ENCODE measurements at regions not wholly inside any gene's neighbourhood (a gene's known extent, or its start where the extent isn't known, plus 50 kb on each side); places are given as distances from the start of the nearest gene placed in this dataset.

GRCh38 chr13:76795701-76796695 is 90.2 kb downstream of the KCTD12 start:
- no peak for DNase-seq (ENCODE audit: low read depth)

- peak; percentile 75 for DNase-seq (ENCODE audit: low read depth)
Measured at GRCh38 chr13:76792731-76793347, 93.4 kb downstream of the KCTD12 start.

GRCh38 chr13:76790980-76791819 is 95.0 kb downstream of the KCTD12 start:
- no peak for DNase-seq (ENCODE audit: low read depth)

- DNase-seq (ENCODE audit: low read depth) = no peak
Measured at GRCh38 chr13:76790526-76790925, 95.7 kb downstream of the KCTD12 start.

GRCh38 chr13:76783798-76784197 is 102.4 kb downstream of the KCTD12 start:
- no peak for DNase-seq (ENCODE audit: low read depth)

GRCh38 chr13:76778853-76779252 is 107.4 kb downstream of the KCTD12 start:
- no peak for DNase-seq (ENCODE audit: low read depth)

- no peak for DNase-seq (ENCODE audit: low read depth)
Measured at GRCh38 chr13:76777096-76777495, 109.1 kb downstream of the KCTD12 start.

GRCh38 chr13:76775088-76775740 is 111.0 kb downstream of the KCTD12 start:
- no peak for DNase-seq (ENCODE audit: low read depth)

- peak; percentile 55 for DNase-seq (ENCODE audit: low read depth)
Measured at GRCh38 chr13:76773448-76774094, 112.6 kb downstream of the KCTD12 start.

GRCh38 chr13:76772241-76772640 is 114.0 kb downstream of the KCTD12 start:
- no peak for DNase-seq (ENCODE audit: low read depth)

- DNase-seq (ENCODE audit: low read depth) = peak; percentile 70
Measured at GRCh38 chr13:76769271-76769791, 116.9 kb downstream of the KCTD12 start.

GRCh38 chr13:76768384-76768783 is 117.8 kb downstream of the KCTD12 start:
- DNase-seq (ENCODE audit: low read depth) = no peak

- no peak for DNase-seq (ENCODE audit: low read depth)
Measured at GRCh38 chr13:76764916-76765315, 121.3 kb downstream of the KCTD12 start.

GRCh38 chr13:76764429-76764828 is 121.8 kb downstream of the KCTD12 start:
- peak; percentile 74 for DNase-seq (ENCODE audit: low read depth)

- DNase-seq (ENCODE audit: low read depth) = no peak
Measured at GRCh38 chr13:76762721-76763120, 123.5 kb downstream of the KCTD12 start.

GRCh38 chr13:76759877-76760276 is 126.3 kb downstream of the KCTD12 start:
- no peak for DNase-seq (ENCODE audit: low read depth)

- peak; percentile 20 for DNase-seq (ENCODE audit: low read depth)
Measured at GRCh38 chr13:76758738-76759137, 127.5 kb downstream of the KCTD12 start.

GRCh38 chr13:76758257-76758656 is 127.9 kb downstream of the KCTD12 start:
- no peak for DNase-seq (ENCODE audit: low read depth)

GRCh38 chr13:76756451-76756850 is 129.8 kb downstream of the KCTD12 start:
- DNase-seq (ENCODE audit: low read depth) = no peak

GRCh38 chr13:76754414-76754813 is 131.8 kb downstream of the KCTD12 start:
- no peak for DNase-seq (ENCODE audit: low read depth)

GRCh38 chr13:76751278-76751677 is 134.9 kb downstream of the KCTD12 start:
- DNase-seq (ENCODE audit: low read depth) = no peak
